ENCODE measurements at regions not wholly inside any gene's neighbourhood (a gene's known extent, or its start where the extent isn't known, plus 50 kb on each side); places are given as distances from the start of the nearest gene placed in this dataset.
A peak's percentile ranks its signal among the peaks of the same experiment; 100 is the strongest.

DNA sequence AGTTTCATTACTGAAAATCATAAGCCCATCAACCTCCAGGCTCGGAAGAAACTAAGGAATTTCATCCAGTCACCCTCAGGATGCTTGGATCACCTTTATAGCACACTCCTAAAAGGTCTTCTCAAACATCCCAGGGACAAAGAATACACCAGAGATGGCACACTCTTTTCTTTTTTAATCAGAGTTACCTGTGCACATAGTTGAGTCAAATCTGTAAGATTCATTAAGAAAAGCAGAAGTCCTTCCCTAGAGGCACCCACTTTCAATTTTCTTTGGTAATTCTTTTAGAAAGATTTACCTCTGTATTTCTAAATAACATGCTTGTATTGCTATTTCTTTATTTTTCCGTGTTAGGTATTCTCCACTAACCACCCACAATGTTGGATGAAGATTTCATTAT lies 50.6 kb upstream of the IL6 start:
- no peak for DNase-seq

DNA sequence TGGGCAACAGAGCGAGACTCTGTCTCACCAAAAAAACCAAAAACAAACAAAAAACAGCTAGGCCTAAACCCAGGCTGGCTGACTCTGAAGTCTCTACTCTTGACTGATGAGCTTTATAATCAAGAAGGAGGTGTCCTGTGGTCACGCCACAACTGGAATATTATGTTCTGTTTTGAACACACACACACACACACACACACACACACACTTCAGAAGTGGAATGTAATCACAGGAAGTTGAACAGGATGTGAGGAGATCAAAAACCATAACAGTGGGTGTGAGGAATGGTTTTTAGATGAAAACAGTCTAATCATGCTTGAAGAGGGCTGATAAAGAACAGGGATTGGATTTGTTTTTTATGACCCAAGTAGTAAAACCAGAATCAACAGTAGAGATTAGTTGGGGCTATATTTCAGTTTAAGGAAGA lies 51.1 kb upstream of the IL6 start:
- peak; percentile 41 for DNase-seq

DNA sequence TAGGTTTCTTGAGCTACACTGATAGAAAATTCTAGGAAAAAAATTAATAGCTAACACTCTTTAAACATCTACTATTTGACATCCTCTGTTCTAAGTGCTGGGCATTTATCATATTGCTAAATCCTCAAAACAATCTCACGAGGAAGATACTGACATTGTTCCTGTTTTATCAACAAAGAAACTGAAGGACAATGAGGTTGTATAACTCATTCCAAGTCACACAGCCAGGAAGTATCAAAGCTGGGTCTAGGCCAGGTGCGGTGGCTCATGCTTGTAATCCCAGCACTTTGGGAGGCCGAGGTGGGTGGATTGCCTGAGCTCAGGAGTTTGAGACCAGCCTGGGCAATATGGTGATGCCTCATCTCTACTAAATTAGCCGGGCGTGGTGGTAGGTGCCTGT lies 51.6 kb upstream of the IL6 start:
- no peak for DNase-seq

DNA sequence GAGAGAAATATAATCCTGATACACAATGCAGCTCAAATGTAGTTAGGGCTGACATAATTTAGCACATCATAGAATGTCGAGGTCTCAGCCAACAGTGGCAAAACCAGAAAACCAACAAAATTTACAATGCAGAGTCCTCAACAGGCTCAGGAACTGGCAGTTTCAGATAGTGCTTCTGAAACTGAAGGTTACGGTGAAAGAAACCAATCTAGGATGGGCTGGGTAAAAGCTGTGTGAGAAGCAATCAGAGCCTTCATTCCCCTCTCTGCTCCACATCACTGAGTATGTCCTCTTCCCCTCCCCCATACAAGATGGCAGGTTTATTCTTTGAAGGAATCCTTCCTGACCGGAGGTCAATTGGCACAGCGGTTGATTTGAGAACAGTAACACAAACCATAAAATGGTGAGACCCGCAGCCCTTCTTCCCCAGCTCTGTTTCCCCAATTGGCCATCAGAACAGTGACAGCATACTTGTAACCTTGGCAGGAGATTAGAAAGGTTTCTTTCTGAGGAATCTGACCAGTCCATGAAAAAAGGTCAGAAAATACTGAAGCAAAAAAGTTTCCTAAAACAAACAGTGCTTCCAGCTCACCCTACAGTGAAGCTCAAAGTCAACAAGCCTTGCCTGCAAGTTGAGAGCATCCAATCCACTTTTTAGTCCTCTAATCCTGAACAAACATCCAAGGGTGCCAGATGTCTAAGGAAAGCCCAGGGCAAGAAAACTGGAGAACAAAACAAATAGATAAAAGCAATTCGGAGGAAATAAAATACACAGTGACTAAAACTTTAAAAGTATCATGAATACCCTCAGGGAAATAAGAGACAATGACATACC lies 53.9 kb upstream of the IL6 start:
- peak; percentile 44 for DNase-seq

DNA sequence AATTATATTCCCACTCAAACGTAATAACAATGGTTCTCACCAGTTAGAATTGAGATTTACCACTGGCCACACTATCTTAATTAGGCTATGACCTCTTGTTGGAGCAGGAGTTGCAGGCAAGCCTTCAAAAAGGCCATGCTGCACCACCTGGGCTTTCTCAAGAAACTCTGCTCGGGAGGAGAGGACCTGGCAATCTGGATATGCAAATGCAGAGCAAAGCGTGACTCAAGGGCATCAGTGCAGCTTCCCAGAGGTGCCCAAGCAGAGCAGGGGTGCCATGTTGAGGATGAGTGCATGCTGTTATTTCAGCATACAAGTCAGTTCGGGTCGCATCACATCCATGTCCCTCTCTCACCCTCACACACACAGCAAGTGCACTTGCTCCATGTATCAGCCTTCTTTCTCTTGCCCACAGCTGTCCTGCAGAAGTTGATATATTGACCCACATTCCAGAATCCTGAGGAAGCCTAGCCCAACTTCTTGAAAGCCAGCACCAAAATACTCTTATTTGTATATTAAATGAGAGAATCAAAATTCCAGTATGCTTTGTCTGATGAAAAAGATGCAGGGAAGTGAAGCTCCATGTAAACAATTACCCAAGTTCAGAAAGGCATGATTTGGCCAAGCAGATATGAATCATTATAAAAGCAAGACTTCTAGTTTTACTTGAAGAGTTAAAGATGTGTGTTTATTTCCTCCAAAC lies 55.7 kb upstream of the IL6 start:
- peak; percentile 67 for DNase-seq

DNA sequence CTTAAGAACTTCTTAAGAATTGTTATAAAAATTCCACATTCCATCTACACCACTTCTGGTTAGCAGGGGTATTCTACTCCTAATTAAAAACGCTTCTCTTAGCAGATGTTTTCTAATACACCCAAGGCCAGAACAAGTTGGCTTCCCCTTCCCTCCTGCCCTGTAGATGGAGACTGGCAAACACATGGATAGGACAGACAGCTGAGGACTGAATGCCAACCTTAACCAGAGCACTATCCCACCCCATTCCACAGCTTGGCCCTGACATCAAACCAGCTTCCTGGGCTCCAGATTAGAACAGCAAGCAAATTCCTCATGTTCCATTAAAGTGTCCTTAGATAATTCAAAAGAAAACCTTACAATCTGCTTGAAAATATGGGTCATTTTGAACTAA lies 56.6 kb upstream of the IL6 start:
- DNase-seq, result no peak

DNA sequence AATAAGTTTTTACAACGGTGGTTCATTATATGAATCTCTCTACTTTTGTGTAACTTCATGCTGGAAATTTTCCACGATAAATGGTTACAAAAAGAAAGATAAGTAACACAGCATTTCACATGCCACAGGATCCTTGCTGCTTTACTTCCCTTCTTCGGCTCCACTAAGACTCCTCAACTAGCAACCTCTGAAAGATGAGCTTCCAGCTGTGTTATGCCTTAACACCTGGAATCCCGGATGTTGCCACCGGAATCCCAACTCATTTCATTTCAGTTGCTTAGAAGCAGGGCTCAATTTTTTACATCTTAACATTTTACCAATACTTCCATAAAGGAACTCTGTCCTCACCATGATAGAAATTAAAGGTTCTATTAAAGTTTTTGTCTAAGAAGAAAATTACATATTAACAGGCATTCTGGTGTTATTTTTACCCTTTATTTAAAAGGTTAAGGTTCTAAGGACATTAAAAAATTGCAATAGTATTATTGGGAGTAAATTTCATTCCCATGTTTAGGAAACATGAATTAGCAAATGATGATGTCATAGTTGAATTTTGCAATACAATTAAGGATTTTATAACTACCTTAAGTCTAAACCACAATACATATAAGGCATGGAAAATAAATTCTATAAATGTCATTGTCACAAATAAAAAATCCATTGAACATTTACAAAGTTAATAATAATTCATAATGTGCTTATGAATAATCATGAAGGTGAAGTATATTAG lies 57.1 kb upstream of the IL6 start:
- DNase-seq, result no peak

DNA sequence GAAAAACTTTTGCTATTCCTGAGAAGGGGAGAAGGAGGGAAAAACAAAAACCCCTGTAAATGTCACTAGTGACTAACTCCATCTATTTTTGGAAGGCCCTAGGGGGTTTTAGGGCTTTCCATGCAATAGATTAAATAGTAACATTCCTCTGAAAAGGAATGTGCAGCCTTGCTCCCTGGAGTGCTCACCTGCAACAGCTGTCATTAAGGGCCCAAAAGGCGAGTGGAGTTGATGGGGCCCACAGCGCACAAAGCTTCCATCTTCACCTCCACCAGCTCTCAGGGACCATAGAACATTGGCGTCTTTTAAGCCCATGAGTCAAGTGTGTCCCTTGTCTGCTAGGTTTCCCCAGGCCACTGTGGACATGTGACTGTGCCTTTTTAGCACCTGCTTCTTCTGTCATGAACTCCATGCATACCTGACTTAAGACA lies 58.0 kb upstream of the IL6 start:
- DNase-seq, result peak; percentile 46

DNA sequence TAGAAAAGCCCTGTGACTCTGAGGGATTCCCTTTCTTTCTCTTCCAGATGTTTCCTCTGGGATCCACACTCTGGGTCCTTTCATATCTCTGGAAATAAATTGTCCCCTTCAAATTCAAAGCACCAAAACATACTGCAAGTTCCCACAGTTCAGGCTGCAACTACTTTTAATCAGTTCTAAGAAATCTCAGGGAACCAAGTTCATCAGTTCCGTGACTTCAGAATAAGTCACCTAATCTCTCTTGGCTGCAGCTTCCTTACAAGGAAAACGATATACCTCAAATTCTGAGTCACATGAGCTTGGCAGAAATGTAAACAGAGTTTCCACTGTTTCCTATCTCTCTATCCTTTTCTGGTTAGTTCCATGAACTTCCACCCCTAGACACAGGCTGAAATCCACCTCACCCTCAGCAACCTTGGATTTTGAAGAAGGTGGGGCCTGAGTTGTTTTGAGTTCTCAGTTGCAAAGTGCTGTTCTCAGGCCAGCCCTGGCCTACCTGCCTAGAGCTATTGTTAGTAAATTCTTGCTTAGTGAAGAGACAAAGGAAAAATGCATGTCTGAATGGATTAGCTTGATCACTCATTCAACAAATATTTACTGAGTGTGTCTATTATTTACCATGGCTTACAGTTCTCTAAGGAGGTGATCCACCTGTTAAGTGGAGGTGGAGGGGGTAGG lies 59.3 kb upstream of the IL6 start:
- peak; percentile 84 for DNase-seq

DNA sequence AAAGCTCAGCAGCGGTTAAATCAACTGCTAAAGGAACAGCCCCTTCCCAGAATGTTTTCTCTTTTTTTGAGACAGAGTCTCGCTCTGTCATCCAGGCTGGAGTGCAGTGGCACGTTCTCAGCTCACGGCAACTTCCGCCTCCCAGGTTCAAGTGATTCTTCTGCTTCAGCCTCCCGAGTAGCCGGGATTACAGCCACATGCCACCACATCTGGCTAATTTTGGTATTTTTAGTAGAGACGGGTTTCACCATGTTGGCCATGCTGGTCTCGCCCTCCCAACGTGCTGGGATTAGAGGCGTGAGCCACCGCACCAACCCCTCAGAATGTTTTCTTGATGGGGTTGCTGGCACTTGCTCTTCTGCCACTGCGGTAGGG lies 59.8 kb upstream of the IL6 start:
- DNase-seq, result no peak

DNA sequence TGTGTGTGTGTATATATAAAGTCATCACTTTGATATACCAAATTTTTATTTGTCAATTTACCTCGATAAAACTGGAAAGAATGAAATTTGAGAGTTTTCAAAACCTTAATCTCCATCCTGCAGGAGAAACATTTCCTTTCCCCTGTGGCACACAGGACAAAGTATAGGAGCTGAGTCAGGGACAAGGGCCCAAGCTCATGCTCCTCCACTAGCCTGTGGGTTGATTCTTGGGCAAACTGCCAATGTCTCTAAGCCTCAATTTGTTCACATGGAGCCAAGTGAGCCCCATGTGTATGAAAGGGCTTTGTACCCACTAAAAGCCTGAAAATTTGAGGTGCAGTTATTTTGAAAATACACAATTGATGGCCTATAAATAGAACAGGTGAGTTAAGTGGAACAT lies 60.3 kb upstream of the IL6 start:
- peak; percentile 76 for DNase-seq

DNA sequence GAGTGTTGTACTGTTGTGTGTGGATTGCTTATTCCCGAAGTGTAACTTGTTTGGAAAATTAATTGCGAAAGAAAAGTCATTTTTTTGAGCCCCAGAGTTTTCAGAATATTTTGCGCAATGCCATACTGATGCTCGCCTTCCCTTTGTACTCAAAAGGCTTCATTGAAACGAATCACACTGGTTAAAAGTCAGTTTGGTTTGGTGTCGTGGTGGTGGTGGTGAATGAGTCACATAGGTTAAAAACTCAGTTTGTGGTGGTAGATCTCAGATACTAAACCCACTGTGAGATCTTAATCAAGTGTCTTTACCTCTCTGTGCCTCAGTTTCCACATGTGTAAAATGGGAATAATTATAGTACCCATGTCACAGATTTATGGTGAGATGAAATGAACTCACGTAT lies 61.1 kb upstream of the IL6 start:
- peak; percentile 48 for DNase-seq

DNA sequence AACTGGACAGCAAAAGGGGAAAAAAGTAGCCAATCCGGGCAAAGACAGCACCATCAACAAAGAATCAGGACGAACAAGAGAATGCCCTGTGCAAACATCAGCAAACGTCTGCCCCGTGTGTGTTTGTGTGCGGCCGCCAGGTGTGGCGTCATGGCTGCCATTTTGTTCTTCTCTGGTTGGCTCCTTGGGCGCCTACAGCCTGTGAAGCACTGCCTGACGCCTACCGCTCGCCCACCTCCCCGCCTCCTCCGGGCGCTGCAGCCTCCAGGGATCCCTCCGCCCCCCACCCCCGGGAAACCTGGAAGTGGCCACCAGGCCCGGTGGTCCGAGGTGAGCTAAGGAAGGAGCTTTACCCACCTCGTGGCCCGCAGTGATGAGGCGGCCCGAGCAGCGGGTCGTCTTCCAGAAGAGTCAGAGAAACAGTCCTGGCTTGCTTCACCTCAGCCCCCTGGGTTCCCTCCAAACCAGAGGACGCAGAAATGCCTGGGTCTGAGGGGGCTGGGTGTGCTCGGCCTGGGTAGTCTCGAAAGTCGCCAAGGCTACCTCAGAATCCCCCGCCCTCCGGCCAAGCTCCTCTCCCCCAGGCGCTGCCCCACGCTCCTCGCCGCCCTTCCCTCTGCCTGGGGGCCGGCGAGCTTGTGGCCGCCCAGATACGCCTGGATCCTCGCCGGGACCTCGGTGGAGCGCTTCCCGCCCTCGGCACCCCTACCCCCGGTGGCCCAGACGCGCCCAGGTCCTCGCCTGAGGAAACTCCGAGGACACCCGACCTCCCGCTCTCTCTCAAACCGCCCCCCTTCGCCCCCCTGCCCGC lies 61.8 kb upstream of the IL6 start:
- DNase-seq, result no peak

DNA sequence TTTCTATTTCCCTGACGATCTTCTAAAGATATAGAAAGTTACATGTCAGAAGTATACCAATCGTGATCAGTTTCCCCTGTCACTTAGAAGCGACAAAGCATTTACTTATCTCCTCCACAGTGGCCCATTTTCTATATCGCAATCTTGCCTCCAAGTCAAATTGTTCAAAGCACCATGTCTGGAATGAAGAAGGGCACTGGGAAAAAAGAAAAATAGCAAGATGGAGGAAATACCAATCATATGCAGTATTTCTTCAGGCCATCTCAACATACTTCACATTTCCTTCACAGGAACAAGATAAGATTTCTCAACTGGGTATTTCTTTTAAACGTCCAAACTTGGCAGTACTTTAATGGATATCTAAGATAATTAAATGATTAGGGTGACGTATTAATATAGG lies 63.3 kb upstream of the IL6 start:
- peak; percentile 66 for DNase-seq

DNA sequence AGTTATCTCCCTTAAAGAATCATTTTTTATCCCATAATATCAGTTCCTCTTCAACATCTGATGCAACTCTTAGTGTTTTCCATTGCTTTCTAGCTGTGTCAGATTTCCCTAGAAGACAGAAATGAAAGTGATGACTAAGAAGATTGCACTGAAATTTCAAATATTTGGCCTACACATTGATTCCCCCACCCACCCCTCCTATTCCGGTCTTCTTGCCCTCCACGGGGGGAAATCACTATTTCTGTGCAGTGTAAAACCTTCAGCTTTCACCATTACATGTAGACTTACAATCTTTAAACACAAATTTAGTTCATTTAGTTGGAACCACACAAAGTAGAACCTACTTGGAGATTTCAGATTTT lies 63.7 kb upstream of the IL6 start:
- peak; percentile 88 for DNase-seq

DNA sequence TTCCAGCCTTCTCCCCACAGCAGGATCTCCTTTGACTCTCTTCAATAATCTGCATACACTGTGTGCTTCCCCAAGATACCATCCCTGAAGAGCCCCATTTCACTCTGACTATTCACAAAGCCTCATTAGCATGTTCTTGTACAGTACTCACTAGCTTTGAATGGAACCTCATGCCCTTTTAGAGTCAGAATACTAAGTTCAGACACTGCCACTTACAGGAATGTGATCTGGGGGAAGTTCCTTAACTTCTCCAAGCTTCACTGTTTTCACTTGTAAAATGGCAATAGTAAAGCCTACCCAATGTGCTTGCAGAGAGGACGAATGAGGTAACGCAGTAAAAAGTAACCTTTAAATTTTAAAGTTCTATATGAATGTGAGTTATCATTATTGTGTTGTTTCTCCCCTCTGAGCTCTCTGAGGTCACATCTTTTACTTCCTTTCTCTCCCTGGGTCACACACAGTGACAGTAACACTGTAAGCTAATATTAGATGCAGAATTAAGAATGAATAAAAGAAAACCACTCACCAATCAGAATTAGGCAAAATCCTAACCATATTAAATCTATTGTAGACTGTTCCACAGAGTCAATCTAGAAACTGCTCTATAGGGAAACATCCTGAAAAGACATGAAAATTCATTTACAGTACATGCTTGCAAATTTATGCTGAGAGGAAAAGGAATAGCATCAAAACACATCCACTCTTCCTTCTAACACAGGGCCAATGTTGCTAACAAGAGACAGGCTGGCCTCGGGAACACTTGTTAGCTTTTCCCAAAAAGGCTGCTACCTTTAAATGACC lies 64.2 kb upstream of the IL6 start:
- no peak for DNase-seq

DNA sequence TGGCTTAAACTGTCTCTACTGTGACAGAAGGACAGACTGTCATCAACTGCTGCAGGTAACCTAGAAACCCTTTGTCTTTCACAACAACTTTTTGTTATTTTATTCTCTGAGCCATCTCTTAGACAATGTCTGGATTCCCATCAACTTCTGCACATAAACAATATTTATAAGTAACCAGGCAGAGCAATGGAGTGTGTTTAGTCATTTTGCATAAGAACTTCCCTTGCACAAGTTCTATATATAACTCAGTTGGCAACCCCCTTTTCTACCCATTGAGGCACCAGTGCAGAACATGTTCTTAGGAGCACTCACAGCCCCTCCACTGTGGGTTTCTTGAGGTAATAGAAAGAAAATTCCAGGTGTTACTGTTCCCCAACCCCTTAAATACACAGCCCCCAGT lies 65.0 kb upstream of the IL6 start:
- DNase-seq, result peak; percentile 47

DNA sequence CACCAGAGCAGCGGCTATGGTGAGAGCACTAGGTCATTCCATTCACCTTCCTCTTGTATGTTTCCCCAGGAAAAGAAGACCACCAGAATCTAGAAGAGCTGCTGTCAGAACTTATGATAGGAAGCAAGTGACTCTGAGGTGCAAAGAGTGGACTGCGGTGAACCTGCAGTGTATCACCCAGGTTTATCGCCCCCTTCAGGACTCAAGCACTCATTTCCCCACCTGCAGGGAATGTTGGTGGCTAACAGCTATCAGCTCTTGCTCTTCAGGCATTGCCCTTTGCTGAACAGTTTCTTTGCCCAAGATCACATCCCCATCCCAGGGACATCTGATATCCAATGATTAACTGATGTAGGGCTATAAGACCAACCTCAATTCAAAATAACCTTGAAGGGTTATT lies 66.3 kb upstream of the IL6 start:
- no peak for DNase-seq

DNA sequence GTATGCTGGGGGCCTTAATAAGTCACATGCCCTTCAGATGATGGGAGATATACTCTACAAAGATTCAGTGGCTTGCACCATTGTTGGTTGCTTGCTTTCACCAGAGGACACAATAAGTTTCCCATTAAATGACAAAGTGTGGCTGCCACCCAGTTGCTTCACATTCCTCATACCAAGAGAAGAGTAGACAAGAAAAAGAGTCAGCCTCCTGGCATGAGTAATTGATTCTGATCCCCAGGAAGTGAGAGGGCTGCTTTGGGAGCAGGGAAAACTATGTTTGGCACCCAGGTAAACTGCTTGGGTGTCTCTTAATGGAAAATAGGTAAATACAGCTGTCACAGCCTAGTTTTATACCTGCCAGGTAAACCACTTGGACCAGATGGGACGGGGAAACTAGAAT lies 66.7 kb upstream of the IL6 start:
- no peak for DNase-seq

DNA sequence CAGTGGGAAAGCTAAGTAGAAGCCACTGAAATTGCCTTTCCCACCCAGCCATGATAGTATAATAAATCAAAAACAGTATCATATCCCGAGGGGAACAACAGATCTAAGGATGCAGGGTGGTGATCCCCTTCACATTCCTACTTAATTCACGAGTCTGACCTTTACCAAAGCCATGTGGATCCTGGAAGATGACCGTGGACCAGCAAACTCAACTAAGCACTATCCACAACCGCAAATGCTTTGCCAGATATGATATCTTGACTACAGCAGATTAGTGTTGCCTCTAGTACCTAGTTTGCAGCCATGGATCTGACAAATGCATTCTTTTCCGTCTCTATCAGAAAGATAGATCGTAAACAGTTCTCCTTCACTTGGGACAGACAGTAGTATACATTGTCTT lies 67.3 kb upstream of the IL6 start:
- DNase-seq, result no peak

DNA sequence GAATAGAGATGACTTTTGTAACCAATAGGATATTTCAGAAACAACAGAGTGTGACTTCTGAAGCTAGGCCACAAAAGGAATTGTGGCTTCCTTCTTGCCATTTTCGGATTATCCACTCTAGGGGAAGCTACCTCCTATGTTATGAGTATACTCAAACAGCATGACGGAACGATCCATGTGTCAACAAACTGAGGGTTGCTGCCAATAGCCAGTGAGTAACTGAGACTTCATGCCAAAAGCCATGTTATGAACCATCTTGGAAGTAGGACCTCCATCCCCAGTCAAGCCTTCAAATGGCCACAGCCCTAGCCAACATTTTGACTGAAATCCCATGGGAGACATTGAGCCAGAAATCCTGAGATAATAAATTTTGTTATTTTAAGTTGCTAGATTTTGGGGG lies 69.0 kb upstream of the IL6 start:
- DNase-seq, result no peak

Measured in fibroblast of skin of back (primary cell).